ENCODE measurements at regions not wholly inside any gene's neighbourhood (a gene's known extent, or its start where the extent isn't known, plus 50 kb on each side); places are given as distances from the start of the nearest gene placed in this dataset.

GRCh38 chr11:104380358-104380757 lies 216.4 kb upstream of the PDGFD start:
- TF ChIP-seq ZNF623 (tag by site-specific recombination; IDR thresholded peaks at IDR 0.05) (no peak), ZNF514 (tag by site-specific recombination; IDR thresholded peaks at IDR 0.05) (no peak), MEIS1 (CRISPR knock-in tag; IDR thresholded peaks at IDR 0.05; ENCODE audit: borderline replicate concordance) (no peak), BCL11A (tag by site-specific recombination; IDR thresholded peaks at IDR 0.05; ENCODE audit: low read depth) (no peak), ZNF423 (tag by site-specific recombination; IDR thresholded peaks at IDR 0.05) (no peak)
- no peak overlapping the region for H3K27ac ChIP-seq (ENCODE audit: extremely low read depth, low read depth, low read length)
- no peaks in the 10 kb centered on the region for H3K36me3 ChIP-seq (ENCODE audit: control insufficient read depth in 2 of 2, insufficient read depth in 1 of 2, low read length in 2 of 2)
- H3K4me1 ChIP-seq (ENCODE audit: control insufficient read depth, insufficient read depth, low read length), result no peaks in the 10 kb centered on the region
- H3K9me3 ChIP-seq (ENCODE audit: control insufficient read depth, insufficient read depth, low read depth, low read length), result no peaks in the 10 kb centered on the region
- ChIA-PET CTCF (no interaction called here), POLR2A (no interaction called here)
- H3K4me3 ChIP-seq (ENCODE audit: low read depth, low read length), result no peak overlapping the region

GRCh38 chr11:104372111-104372510 lies 208.2 kb upstream of the PDGFD start:
- Histone ChIP-seq H3K4me1 (ENCODE audit: control insufficient read depth, insufficient read depth, low read length) (no peaks in the 10 kb centered on the region), H3K4me3 (ENCODE audit: low read depth, low read length) (no peak overlapping the region), H3K27ac (ENCODE audit: extremely low read depth, low read depth, low read length) (no peak overlapping the region), H3K9me3 (ENCODE audit: control insufficient read depth, insufficient read depth, low read depth, low read length) (no peaks in the 10 kb centered on the region), H3K36me3 (ENCODE audit: control insufficient read depth in 2 of 2, insufficient read depth in 1 of 2, low read length in 2 of 2) (no peaks in the 10 kb centered on the region)
- ChIA-PET CTCF (no interaction called here), POLR2A (no interaction called here)
- TF ChIP-seq ZNF366 (tag by site-specific recombination; conservative IDR thresholded peaks at IDR 0.05), result no peak
- no peak for TF ChIP-seq SCRT2 (tag by site-specific recombination; IDR thresholded peaks at IDR 0.05)
- TF ChIP-seq ZNF600 (tag by site-specific recombination; IDR thresholded peaks at IDR 0.05), result no peak
- TF ChIP-seq ZNF473 (tag by site-specific recombination; IDR thresholded peaks at IDR 0.05), result no peak
- no peak for TF ChIP-seq EGR2 (tag by site-specific recombination; IDR thresholded peaks at IDR 0.05; ENCODE audit: low read depth)
- TF ChIP-seq ZNF239 (tag by site-specific recombination; IDR thresholded peaks at IDR 0.05), result no peak
- no peak for TF ChIP-seq HOXA7 (CRISPR knock-in tag; IDR thresholded peaks at IDR 0.05; ENCODE audit: borderline replicate concordance)
- TF ChIP-seq KLF9 (tag by site-specific recombination; IDR thresholded peaks at IDR 0.05; ENCODE audit: low read depth), result no peak
- TF ChIP-seq ZXDB (tag by site-specific recombination; IDR thresholded peaks at IDR 0.05), result no peak
- no peak for TF ChIP-seq ZNF311 (tag by site-specific recombination; IDR thresholded peaks at IDR 0.05; ENCODE audit: borderline replicate concordance)
- TF ChIP-seq ZNF670 (tag by site-specific recombination; IDR thresholded peaks at IDR 0.05; ENCODE audit: low read depth), result no peak
- TF ChIP-seq ZNF768 (tag by site-specific recombination; IDR thresholded peaks at IDR 0.05), result no peak
- no peak for TF ChIP-seq ZNF596 (tag by site-specific recombination; IDR thresholded peaks at IDR 0.05)
- no peak for TF ChIP-seq ZNF214 (tag by site-specific recombination; IDR thresholded peaks at IDR 0.05; ENCODE audit: borderline replicate concordance)
- TF ChIP-seq ZNF350 (tag by site-specific recombination; IDR thresholded peaks at IDR 0.05), result no peak
- TF ChIP-seq ZNF529 (tag by site-specific recombination; IDR thresholded peaks at IDR 0.05; ENCODE audit: insufficient replicate concordance), result no peak
- no peak for TF ChIP-seq ZNF19 (tag by site-specific recombination; IDR thresholded peaks at IDR 0.05; ENCODE audit: low read depth)
- TF ChIP-seq KLF1 (tag by site-specific recombination; IDR thresholded peaks at IDR 0.05), result no peak
- no peak for TF ChIP-seq SALL2 (tag by site-specific recombination; IDR thresholded peaks at IDR 0.05; ENCODE audit: borderline replicate concordance)
- no peak for TF ChIP-seq ZNF791 (tag by site-specific recombination; IDR thresholded peaks at IDR 0.05)

GRCh38 chr11:104370478-104370877 lies 206.5 kb upstream of the PDGFD start:
- Histone ChIP-seq H3K9me3 (ENCODE audit: control insufficient read depth, insufficient read depth, low read depth, low read length) (no peaks in the 10 kb centered on the region), H3K4me1 (ENCODE audit: control insufficient read depth, insufficient read depth, low read length) (no peaks in the 10 kb centered on the region), H3K27ac (ENCODE audit: extremely low read depth, low read depth, low read length) (no peak overlapping the region), H3K4me3 (ENCODE audit: low read depth, low read length) (no peak overlapping the region), H3K36me3 (ENCODE audit: control insufficient read depth in 2 of 2, insufficient read depth in 1 of 2, low read length in 2 of 2) (no peaks in the 10 kb centered on the region)
- ChIA-PET POLR2A (no interaction called here), CTCF (no interaction called here)
- no peak for TF ChIP-seq SETDB1 (IDR thresholded peaks at IDR 0.05; ENCODE audit: insufficient read length, low read length)
- TF ChIP-seq ZNF354C (tag by site-specific recombination; IDR thresholded peaks at IDR 0.05; ENCODE audit: borderline replicate concordance, low read depth), result no peak
- TF ChIP-seq BCL11A (tag by site-specific recombination; IDR thresholded peaks at IDR 0.05; ENCODE audit: low read depth), result no peak
- no peak for TF ChIP-seq IKZF3 (tag by site-specific recombination; IDR thresholded peaks at IDR 0.05)
- TF ChIP-seq ZNF416 (tag by site-specific recombination; IDR thresholded peaks at IDR 0.05), result no peak
- no peak for TF ChIP-seq ZNF791 (tag by site-specific recombination; IDR thresholded peaks at IDR 0.05)

All from HEK293 (cell line).